ENCODE measurements at regions not wholly inside any gene's neighbourhood (a gene's known extent, or its start where the extent isn't known, plus 50 kb on each side); places are given as distances from the start of the nearest gene placed in this dataset.

DNA sequence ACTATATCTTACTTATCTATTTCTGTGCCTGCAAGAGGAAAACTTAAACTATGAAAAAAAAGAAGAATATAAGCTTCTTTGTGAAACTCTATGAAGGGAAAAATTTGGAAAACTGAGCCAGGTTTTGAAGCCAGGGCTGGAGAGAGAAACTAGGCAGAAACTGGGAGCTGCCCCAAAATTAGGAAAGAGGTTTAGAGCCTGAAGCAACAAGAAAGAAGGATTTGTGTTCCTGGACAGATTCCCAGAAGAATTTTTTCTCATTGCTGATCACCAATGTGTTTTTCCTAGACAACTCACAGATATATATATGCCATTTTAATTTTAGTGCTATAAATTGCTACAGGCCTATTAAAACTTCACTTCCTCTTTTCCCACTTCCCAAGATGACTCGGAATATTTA lies 245.0 kb upstream of the GEMIN8 start:
- Histone ChIP-seq H2BK20ac (ENCODE audit: low read depth, low read length) (no peak overlapping the region), H2AK9ac (replicated peaks; ENCODE audit: low read depth, low read length, poor library complexity) (no peak overlapping the region), H3K27ac (ENCODE audit: insufficient read depth, low read length) (no peak overlapping the region), H3K4me3 (ENCODE audit: insufficient read depth, low read depth, low read length) (no peak overlapping the region), H3K18ac (ENCODE audit: low read depth, low read length) (no peak overlapping the region), H4K8ac (ENCODE audit: low read depth in 2 of 2, low read length in 2 of 2) (no peak overlapping the region), H3K27me3 (ENCODE audit: control insufficient read depth, insufficient read depth, low read length) (no peaks in the 10 kb centered on the region), H2AFZ (replicated peaks; ENCODE audit: low read length, poor library complexity) (no peak overlapping the region), H3K79me1 (ENCODE audit: low read depth in 1 of 2, low read length in 2 of 2) (no peaks in the 10 kb centered on the region), H4K91ac (ENCODE audit: insufficient read depth, low read depth, low read length) (no peak overlapping the region), H4K20me1 (ENCODE audit: insufficient read depth, low read length) (no peaks in the 10 kb centered on the region), H3K14ac (replicated peaks; ENCODE audit: low read depth, low read length) (no peak overlapping the region), H2BK120ac (ENCODE audit: low read depth, low read length) (no peak overlapping the region), H3K23ac (ENCODE audit: low read depth, low read length) (no peak overlapping the region), H3K4me1 (ENCODE audit: control insufficient read depth, insufficient read depth, low read length) (no peaks in the 10 kb centered on the region), H2BK15ac (ENCODE audit: low read depth, low read length) (no peak overlapping the region), H3K36me3 (ENCODE audit: control insufficient read depth, insufficient read depth, low read length) (no peaks in the 10 kb centered on the region), H2BK5ac (ENCODE audit: low read depth, low read length, poor library complexity, severe bottlenecking) (no peak overlapping the region), H4K5ac (ENCODE audit: low read depth, low read length) (no peak overlapping the region), H3K9me1 (ENCODE audit: insufficient read depth, low read length) (no peaks in the 10 kb centered on the region), H3K9me3 (ENCODE audit: control insufficient read depth, insufficient read depth, low read length) (peaks cover 3% of the 10 kb centered on the region; the same call in 1 of the 2 replicates), H3K56ac (ENCODE audit: extremely low read depth, insufficient read depth, low read length) (no peak overlapping the region), H3K4ac (ENCODE audit: low read depth, low read length) (no peak overlapping the region), H3K9ac (ENCODE audit: low read depth, low read length) (no peak overlapping the region), H3K4me2 (ENCODE audit: low read depth, low read length) (no peak overlapping the region), H2AK5ac (ENCODE audit: low read depth, low read length) (no peak overlapping the region)
- ChIA-PET POLR2A (ENCODE audit: unreplicated experiment) (no interaction called here), CTCF (no interaction called here)
- no peak for ATAC-seq (ENCODE audit: low read depth)
- TF ChIP-seq, protein P1, sequence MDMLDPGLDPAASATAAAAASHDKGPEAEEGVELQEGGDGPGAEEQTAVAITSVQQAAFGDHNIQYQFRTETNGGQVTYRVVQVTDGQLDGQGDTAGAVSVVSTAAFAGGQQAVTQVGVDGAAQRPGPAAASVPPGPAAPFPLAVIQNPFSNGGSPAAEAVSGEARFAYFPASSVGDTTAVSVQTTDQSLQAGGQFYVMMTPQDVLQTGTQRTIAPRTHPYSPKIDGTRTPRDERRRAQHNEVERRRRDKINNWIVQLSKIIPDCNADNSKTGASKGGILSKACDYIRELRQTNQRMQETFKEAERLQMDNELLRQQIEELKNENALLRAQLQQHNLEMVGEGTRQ (IDR thresholded peaks at IDR 0.05; ENCODE audit: low read depth, low read length): no peak
- TF ChIP-seq, protein P2, sequence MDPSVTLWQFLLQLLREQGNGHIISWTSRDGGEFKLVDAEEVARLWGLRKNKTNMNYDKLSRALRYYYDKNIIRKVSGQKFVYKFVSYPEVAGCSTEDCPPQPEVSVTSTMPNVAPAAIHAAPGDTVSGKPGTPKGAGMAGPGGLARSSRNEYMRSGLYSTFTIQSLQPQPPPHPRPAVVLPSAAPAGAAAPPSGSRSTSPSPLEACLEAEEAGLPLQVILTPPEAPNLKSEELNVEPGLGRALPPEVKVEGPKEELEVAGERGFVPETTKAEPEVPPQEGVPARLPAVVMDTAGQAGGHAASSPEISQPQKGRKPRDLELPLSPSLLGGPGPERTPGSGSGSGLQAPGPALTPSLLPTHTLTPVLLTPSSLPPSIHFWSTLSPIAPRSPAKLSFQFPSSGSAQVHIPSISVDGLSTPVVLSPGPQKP (IDR thresholded peaks at IDR 0.05; ENCODE audit: borderline replicate concordance, low read depth, low read length): no peak
- TF ChIP-seq CHD1 (IDR thresholded peaks at IDR 0.05; ENCODE audit: low read depth, low read length): no peak
- no peak for TF ChIP-seq MXI1 (IDR thresholded peaks at IDR 0.05; ENCODE audit: borderline replicate concordance, low read depth, low read length)
- dilution Hi-C loops (cut with HindIII; ENCODE audit: low sequenced_read_pairs, unreplicated experiment): no loop called here
- in situ Hi-C loops (cut with MboI; ENCODE audit: low sequenced_read_pairs): no loop called here
- BruUV-seq (replicated peaks): no TSS peak
- 40% methylated on average over 1 of the region's 1 CpG; no CpG with 5 or more reads in 1 of the 2 experiments for WGBS, 2 experiments (ENCODE audit: extremely low coverage in 2 of 2, insufficient read length in 1 of 2)
- intact Hi-C loops (cut with micrococcal nuclease): no loop called here
- no peak for DNase-seq
